ENCODE measurements at regions not wholly inside any gene's neighbourhood (a gene's known extent, or its start where the extent isn't known, plus 50 kb on each side); places are given as distances from the start of the nearest gene placed in this dataset.

DNA sequence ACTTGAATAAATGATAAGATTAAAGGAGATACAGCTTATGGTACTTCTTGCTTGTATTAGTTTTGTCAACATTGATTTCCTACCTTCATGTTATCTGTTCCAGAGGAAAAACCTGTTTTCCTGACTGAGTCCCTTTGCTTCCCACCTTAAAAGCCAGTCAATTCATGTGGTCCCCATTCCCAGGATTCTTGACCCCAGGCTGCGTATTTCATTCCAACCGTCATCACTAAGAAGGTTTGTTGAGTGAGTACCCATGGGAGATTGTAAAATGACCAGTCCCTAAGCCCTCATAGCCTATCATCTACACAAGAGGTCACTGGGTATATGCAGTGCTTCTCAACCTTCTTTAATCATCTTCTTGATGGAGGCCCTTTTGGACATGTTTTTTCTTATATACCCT, 52.2 kb downstream of the BEX3 start:
- CTCF ChIA-PET = interaction anchor here (1.0 kb wide), 1 partner anchor 18 kb away, joined by 3 read pairs; no protein-coding TSS in a partner anchor
- FAIRE-seq = no peak

More for the DNA sequence above, 52.2 kb downstream of the BEX3 start:
- Histone ChIP-seq H3K4me2 (ENCODE audit: control insufficient read depth, insufficient read depth) (no peak overlapping the region), H3K4me1 (ENCODE audit: control insufficient read depth, insufficient read depth, low read length) (no peaks in the 10 kb centered on the region), H3K9me3 (replicated peaks; ENCODE audit: control insufficient read depth, insufficient read depth, low read length) (no peaks in the 10 kb centered on the region), H3K79me2 (ENCODE audit: control insufficient read depth, insufficient read depth, low read length) (no peaks in the 10 kb centered on the region), H2AFZ (ENCODE audit: control insufficient read depth, low read depth, low read length) (no peak overlapping the region), H3K36me3 (ENCODE audit: control insufficient read depth in 2 of 2, insufficient read depth in 2 of 2, low read length in 1 of 2) (no peaks in the 10 kb centered on the region), H3K4me3 (no peak overlapping the region), H3K9ac (ENCODE audit: control insufficient read depth, insufficient read depth, low read length) (no peak overlapping the region), H3K27ac (ENCODE audit: control insufficient read depth, insufficient read depth) (no peak overlapping the region), H4K20me1 (ENCODE audit: control insufficient read depth, insufficient read depth) (no peaks in the 10 kb centered on the region), H3K27me3 (replicated peaks in 1 of 2; ENCODE audit: control insufficient read depth in 2 of 2, insufficient read depth in 2 of 2, low read length in 1 of 2) (no peaks in the 10 kb centered on the region)
- in situ Hi-C loops (cut with MboI) (no loop called here), intact Hi-C loops (cut with micrococcal nuclease; ENCODE audit: unreplicated experiment) (no loop called here)
- no peak for TF ChIP-seq CHD4 (IDR thresholded peaks at IDR 0.05)
- no peak for TF ChIP-seq RELA (IDR thresholded peaks at IDR 0.05; ENCODE audit: borderline replicate concordance, partially characterized antibody)
- TF ChIP-seq, protein P1, sequence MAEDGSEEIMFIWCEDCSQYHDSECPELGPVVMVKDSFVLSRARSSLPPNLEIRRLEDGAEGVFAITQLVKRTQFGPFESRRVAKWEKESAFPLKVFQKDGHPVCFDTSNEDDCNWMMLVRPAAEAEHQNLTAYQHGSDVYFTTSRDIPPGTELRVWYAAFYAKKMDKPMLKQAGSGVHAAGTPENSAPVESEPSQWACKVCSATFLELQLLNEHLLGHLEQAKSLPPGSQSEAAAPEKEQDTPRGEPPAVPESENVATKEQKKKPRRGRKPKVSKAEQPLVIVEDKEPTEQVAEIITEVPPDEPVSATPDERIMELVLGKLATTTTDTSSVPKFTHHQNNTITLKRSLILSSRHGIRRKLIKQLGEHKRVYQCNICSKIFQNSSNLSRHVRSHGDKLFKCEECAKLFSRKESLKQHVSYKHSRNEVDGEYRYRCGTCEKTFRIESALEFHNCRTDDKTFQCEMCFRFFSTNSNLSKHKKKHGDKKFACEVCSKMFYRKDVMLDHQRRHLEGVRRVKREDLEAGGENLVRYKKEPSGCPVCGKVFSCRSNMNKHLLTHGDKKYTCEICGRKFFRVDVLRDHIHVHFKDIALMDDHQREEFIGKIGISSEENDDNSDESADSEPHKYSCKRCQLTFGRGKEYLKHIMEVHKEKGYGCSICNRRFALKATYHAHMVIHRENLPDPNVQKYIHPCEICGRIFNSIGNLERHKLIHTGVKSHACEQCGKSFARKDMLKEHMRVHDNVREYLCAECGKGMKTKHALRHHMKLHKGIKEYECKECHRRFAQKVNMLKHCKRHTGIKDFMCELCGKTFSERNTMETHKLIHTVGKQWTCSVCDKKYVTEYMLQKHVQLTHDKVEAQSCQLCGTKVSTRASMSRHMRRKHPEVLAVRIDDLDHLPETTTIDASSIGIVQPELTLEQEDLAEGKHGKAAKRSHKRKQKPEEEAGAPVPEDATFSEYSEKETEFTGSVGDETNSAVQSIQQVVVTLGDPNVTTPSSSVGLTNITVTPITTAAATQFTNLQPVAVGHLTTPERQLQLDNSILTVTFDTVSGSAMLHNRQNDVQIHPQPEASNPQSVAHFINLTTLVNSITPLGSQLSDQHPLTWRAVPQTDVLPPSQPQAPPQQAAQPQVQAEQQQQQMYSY (CRISPR knock-in tag; IDR thresholded peaks at IDR 0.05) = no peak
- TF ChIP-seq CBX5 (IDR thresholded peaks at IDR 0.05; ENCODE audit: low read depth) = no peak
- no peak for TF ChIP-seq SMAD5 (IDR thresholded peaks at IDR 0.05; ENCODE audit: low read depth)
- TF ChIP-seq ZBED1 (IDR thresholded peaks at IDR 0.05; ENCODE audit: borderline replicate concordance) = no peak
- TF ChIP-seq BMI1 (IDR thresholded peaks at IDR 0.05; ENCODE audit: borderline replicate concordance) = no peak
- TF ChIP-seq RUNX3 (IDR thresholded peaks at IDR 0.05; ENCODE audit: low read length) = no peak
- TF ChIP-seq TCF7 (IDR thresholded peaks at IDR 0.05; ENCODE audit: borderline replicate concordance) = no peak
- TF ChIP-seq, protein P2, sequence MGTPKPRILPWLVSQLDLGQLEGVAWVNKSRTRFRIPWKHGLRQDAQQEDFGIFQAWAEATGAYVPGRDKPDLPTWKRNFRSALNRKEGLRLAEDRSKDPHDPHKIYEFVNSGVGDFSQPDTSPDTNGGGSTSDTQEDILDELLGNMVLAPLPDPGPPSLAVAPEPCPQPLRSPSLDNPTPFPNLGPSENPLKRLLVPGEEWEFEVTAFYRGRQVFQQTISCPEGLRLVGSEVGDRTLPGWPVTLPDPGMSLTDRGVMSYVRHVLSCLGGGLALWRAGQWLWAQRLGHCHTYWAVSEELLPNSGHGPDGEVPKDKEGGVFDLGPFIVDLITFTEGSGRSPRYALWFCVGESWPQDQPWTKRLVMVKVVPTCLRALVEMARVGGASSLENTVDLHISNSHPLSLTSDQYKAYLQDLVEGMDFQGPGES (IDR thresholded peaks at IDR 0.05) = no peak
- no peak for TF ChIP-seq DPF2 (IDR thresholded peaks at IDR 0.05)
- TF ChIP-seq IKZF2 (IDR thresholded peaks at IDR 0.05) = no peak
- no peak for TF ChIP-seq GABPA (IDR thresholded peaks at IDR 0.05; ENCODE audit: low read depth)
- TF ChIP-seq RAD21 (IDR thresholded peaks at IDR 0.05; ENCODE audit: insufficient read depth, low read depth, low read length) = no peak
- no peak for TF ChIP-seq EED (IDR thresholded peaks at IDR 0.05; ENCODE audit: low read depth)
- TF ChIP-seq, protein P3, sequence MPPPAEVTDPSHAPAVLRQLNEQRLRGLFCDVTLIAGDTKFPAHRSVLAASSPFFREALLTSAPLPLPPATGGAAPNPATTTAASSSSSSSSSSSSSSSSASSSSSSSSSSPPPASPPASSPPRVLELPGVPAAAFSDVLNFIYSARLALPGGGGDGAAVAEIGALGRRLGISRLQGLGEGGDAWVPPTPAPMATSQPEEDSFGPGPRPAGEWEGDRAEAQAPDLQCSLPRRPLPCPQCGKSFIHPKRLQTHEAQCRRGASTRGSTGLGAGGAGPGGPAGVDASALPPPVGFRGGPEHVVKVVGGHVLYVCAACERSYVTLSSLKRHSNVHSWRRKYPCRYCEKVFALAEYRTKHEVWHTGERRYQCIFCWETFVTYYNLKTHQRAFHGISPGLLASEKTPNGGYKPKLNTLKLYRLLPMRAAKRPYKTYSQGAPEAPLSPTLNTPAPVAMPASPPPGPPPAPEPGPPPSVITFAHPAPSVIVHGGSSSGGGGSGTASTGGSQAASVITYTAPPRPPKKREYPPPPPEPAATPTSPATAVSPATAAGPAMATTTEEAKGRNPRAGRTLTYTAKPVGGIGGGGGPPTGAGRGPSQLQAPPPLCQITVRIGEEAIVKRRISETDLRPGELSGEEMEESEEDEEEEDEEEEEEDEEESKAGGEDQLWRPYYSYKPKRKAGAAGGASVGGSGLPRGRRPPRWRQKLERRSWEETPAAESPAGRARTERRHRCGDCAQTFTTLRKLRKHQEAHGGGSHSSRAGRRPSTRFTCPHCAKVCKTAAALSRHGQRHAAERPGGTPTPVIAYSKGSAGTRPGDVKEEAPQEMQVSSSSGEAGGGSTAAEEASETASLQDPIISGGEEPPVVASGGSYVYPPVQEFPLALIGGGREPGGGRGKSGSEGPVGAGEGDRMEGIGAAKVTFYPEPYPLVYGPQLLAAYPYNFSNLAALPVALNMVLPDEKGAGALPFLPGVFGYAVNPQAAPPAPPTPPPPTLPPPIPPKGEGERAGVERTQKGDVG (CRISPR knock-in tag; IDR thresholded peaks at IDR 0.05) = no peak
- TF ChIP-seq BHLHE40 (IDR thresholded peaks at IDR 0.05; ENCODE audit: borderline replicate concordance in 1 of 2, low read depth in 2 of 2, low read length in 1 of 2) = no peak
- TF ChIP-seq STAT1 (conservative IDR thresholded peaks at IDR 0.05) = no peak
- no peak for TF ChIP-seq CEBPB (IDR thresholded peaks at IDR 0.05; ENCODE audit: borderline replicate concordance in 1 of 2, low read depth in 2 of 2, low read length in 2 of 2)
- WGBS (ENCODE audit: insufficient coverage, insufficient replicate concordance, low lambda C conversion rate, missing lambda C conversion rate) = 94% methylated on average over 2 of the region's 2 CpGs
- RAD21 ChIA-PET (ENCODE audit: unreplicated experiment) = no interaction called here
- POLR2A ChIA-PET = no interaction called here
- ATAC-seq (no peak), DNase-seq (ENCODE audit: low read depth, low spot score) (no peak)
- BruUV-seq (replicated peaks) = no TSS peak
- SMC1A ChIA-PET (ENCODE audit: uncharacterized antibody, unreplicated experiment) = no interaction called here
